HL-60/S4 treated with retinoic acid at 250 ng/mL for 4 days and 3 days (cell line): ENCODE measurements at regions not wholly inside any gene's neighbourhood (a gene's known extent, or its start where the extent isn't known, plus 50 kb on each side); places are given as distances from the start of the nearest gene placed in this dataset.
"Not testable (repeated sequence)": the region's sequence is repeated elsewhere in the genome, so short reads cannot be mapped to it uniquely, and the experiment has no call there.

Source experiments
- in situ Hi-C: fragments of 300-500 bp; cut with MboI; formaldehyde crosslinking; loops from 2 replicates; pipeline ENCODE4 v1.7.0; 2022; ENCODE audit warnings: low sequenced_read_pairs

DNA sequence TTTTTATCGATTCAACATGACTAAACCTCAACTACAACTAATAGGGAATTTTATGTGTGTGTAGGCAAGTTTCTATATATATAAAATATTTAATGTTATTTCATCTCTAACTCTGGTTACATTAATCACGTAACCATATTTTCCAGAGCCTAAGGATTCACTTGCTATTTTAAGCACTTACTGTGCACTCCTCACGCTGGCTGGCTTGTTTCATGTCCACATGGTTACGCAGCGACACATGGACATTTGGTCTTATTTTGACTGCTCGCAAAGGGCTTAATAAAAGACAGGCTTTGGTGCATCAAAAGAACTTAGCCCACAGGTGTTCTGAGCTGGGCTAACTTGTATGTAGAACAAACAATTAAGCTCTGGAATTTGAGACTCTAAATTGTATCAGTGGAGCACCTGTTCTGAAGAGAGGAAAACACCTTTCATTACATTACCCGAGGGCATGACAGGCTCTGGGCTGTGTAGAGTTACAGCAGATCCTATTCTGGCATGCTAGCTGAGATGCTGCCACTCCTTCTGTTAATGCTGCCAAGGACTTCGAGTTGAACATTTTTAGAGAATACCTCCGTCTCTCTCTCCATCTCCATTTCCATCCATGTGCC is 130.0 kb upstream of the NR2F2 start:
- in situ Hi-C loops = no loop called here

DNA sequence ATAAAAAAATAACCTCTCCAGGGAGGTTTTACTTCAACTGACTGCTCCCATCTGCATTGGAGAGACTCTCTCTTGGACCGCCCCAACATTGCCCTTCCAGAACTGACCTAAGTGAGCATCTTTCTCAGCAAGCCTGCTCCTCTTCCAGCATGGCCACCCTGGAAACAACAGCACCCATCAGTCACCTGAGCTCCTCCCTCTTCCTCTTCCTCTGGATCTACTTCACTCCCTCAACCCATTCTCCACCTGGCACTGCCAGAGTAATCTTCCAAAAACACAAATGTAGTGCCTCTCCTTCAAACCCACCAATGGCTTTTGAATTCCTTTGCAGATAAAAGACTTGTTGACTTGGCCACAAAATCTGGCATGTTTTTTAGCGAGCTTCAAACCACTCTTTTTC is 128.8 kb upstream of the NR2F2 start:
- in situ Hi-C loops = no loop called here

DNA sequence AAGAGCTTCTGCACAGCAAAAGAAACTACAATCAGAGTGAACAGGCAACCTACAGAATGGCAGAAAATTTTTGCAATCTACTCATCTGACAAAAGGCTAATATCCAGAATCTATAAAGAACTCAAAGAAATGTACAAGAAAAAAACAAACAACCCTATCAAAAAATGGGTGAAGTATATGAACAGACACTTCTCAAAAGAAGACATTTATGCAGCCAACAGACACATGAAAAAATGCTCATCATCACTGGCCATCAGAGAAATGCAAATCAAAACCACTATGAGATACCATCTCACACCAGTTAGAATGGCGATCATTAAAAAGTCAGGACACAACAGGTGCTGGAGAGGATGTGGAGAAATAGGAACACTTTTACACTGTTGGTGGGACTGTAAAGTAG is 124.9 kb upstream of the NR2F2 start:
- in situ Hi-C loops = not testable (repeated sequence)

DNA sequence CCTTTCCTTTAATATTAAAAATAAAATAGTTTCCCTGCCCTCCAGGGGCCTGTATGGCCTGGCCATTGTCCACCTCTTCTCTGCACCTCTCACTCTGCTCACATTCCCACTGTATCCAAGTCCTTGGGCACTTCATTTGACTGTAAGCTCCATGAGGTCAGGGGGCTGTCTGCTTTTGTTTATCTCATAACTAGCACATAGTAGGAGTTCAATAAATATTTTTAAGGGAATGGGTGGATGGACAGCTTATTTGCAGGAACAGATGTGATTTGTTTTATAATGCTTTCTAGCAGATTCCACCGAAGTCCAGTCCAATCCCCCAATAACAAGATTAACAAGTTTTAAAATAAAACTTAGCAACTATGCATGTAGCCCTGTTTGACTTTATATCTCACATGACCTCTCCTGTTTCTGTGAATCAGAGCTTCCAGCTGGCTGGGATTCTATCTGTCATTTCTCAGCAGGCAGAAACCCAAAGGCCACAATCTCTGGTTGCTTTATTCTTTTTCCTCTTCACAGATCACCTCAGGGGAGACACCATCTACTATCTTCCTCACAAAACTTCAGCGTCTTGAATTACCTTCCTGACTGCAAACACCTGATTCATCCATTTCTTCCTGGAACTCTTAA is 123.0 kb upstream of the NR2F2 start:
- in situ Hi-C loops = no loop called here

- in situ Hi-C loops = no loop called here
Observed at GRCh38 chr15:96209285-96209735, 121.2 kb upstream of the NR2F2 start.

- in situ Hi-C loops = no loop called here
Observed at GRCh38 chr15:96213045-96213444, 117.5 kb upstream of the NR2F2 start.

DNA sequence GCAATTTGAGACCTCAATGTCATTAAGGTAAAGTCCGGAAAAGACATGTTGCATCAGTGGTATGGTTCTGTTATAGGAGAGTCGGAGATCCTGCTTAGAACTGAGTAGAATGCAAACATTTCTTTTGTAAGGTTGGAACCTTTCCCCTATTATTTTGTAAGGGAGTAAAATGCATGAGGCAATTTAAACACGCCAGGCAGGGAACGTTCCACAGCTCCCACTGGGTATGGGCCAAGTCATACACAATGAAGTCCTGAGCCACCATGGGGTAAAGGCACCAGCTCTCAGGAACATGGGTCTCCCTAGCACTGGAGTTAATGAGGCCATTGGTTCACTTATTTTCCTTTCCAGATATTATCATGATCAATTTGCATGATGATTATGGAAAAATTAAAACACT is 116.6 kb upstream of the NR2F2 start:
- in situ Hi-C loops = no loop called here

DNA sequence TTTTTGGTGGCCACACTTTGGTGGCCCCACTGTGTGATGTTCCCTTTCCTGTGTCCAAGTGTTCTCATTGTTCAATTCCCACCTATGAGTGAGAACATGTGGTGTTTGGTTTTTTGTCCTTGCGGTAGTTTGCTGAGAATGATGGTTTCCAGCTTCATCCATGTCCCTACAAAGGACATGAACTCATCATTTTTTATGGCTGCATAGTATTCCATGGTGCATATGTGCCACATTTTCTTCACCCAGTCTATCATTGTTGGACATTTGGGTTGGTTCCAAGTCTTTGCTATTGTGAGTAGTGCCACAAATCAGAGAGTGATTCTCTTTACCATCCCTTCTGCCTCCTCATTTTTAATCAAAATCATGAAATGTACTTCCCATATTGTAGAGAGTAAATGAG is 114.0 kb upstream of the NR2F2 start:
- in situ Hi-C loops = not testable (repeated sequence)

DNA sequence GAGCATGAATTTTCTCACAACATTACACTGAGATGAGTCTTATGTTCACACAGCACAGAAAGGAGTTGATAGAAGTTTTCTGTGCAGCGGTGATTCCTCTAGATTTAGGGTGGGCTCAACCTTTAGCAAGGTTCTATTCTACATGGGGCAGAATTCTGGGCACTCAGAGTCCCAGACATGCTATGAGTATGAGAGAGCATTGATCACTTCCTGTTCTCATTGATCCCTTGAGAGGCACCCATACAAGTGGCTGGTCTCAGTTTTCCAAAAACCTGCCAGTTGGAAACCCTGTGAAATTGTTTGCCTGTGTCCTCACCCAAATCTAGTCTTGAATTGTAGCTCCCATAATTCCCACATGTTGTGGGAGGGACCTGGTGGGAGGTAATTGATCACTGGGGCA is 112.5 kb upstream of the NR2F2 start:
- in situ Hi-C loops = no loop called here

DNA sequence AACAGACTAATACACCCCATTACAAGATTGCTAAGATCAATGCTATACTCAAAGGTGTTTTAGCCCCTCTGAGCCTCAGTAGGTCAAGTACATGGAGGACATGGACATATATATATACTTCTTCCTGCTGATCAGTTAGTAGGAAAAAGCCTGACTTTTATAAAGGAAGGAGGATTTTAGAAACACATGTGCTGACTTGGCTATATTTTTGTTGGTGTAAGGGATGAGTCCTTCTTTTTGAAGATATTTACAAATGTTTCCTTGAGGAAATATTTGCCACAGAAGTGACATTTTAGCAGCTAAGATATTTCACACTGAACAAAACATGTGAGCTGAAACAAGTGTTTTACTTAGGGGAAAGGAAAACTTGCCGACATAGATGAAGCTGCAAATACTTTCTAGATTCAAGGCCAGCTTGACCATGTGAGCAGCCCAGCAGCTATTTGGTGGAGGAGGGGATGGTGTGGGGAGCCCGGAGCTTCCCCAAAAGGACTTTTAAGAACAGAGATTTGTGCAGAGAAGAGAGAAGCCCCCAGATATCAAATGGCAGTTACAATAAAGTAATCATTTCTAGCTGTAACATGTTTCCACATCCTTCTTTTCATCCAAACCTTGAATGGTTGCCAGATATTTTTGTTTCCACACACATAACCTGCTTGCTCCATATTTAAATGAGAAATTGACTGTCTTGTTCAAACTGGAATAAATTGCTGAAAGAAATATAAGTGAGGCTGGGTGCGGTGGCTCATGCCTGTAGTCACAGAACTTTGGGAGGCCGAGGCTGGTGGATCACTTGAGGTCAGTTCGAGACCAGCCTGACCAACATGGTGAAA is 111.7 kb upstream of the NR2F2 start:
- in situ Hi-C loops = no loop called here

DNA sequence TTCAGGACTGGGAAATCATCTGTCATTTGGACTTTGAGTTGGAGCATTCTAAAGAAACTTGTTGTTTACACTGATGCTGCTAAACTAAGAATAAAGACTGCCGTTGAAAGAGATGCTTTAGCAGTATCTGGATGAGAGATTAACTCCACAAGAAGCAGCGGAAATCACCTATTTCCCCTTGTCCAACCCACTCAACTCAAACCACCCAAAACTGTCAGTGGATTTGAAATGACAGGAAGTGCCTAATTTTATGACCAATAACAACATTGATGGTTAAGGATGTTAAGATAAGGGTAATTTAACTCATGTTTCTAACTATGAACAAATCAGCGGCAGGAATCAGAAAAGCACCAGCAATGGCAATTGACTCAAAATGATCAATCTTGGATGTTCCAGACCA is 110.8 kb upstream of the NR2F2 start:
- in situ Hi-C loops = no loop called here

DNA sequence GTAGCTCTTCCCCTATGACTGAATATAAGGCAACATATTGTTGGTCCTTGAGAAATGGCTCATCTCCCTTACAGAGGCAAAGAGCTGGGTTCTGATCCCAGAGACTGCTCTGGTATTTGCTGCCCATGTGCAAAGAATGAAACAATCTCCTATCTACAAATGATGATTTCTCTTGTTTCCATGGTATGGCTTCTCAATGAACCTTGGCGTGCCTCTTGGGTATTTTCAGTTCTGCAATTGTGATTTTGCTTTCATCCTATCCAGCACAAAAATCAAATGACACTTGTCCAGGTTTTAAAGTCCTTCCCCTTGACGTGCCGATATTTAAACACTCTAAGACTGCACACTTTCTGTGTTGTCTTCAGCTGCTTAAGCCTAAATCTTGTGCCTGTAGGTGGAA is 109.8 kb upstream of the NR2F2 start:
- in situ Hi-C loops = no loop called here

- in situ Hi-C loops = no loop called here
Observed at GRCh38 chr15:96222981-96223380, 107.5 kb upstream of the NR2F2 start.

- in situ Hi-C loops = no loop called here
Observed at GRCh38 chr15:96223939-96224338, 106.6 kb upstream of the NR2F2 start.

DNA sequence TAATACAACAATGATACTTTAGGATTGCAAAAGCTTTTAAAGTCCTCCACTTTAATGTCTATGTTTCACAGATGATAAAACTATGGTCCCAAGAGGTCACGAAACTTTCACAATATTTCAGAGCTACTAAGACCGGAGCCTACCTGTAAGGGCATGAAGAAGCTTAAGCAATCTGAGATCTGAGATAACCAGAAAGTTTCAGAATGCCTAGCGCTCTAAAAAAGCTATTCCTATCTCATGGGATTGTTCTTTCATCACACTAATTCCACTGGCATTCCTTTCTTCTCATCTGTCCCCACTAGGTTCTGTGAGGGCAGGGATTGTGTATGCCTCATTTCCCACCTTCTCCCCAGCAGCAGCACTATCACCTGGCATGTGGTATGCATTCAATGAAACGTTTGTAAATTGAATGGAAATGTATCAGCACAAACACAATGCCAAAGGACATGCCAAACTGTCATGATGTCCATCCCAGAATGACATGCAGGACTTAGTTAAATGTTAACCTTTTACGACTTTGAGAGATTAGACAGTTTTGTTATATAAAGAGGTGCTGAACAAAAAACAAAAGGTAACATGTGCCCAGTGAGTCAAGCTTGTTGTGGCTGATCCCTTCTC is 104.7 kb upstream of the NR2F2 start:
- in situ Hi-C loops = no loop called here

- in situ Hi-C loops = no loop called here
Observed at GRCh38 chr15:96230526-96231181, 99.8 kb upstream of the NR2F2 start.

DNA sequence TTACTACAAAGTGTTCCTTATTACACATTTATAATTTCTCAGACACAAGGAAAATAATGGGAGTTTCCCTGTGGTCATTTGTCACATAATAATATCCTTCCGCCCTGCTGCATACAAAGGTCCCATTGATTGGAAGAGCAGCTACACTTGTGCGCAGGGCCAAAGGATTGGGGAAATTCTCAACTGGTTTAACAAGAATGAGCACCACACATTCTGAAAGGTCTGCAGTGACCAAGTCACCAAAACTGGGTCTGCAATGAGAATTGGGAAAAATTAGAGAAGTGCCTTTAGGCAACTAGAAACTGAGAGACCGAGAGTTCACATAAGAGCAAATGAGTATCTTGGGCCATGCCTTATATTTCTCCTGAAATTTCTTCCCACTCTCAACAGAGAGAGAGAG is 98.2 kb upstream of the NR2F2 start:
- in situ Hi-C loops = no loop called here

DNA sequence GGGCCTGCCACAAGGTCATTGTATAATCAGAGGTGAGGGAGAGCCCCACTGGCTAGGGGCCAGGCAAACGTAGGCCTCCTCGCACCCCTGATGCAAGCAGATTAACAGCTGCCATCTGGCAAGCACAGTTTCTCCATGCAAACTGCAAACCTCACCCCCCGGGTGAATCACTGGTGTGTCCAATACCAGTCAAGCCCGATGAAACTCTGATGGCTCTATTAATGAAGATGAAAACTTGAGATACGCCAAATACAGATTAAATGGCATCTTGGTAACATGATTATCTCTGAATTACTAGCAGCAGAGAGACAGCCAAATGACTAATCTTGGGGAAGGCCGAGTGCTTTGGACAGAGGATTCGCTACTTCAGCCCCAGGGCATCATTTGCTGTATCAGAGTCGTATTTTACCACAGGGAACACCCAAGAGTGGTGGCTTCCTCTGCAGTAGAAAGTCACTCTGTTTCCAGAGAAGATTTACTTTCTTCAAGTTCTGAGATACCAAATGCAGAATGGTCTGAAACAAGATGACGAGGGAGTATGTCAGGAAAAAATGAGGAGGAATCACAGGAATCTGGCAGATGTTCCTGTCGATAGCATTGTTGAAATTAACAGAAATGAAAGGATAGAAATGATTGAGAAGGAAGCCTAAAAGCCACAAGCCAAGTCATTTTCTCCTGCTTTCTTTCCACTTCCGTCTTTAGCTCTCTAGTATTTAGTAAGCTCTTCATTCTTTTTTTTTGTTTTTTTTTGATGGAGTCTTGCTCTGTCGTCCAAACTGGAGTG is 96.2 kb upstream of the NR2F2 start:
- in situ Hi-C loops = no loop called here

GRCh38 chr15:96237002-96237401 is 93.5 kb upstream of the NR2F2 start:
- in situ Hi-C loops = no loop called here

- in situ Hi-C loops = no loop called here
Observed at GRCh38 chr15:96242761-96243160, 87.7 kb upstream of the NR2F2 start.
